HG02884 (cell line): ENCODE measurements at regions not wholly inside any gene's neighbourhood (a gene's known extent, or its start where the extent isn't known, plus 50 kb on each side); places are given as distances from the start of the nearest gene placed in this dataset.

Experiments
- ATAC-seq: cut with Tn5 transposase; IDR thresholded peaks from one replicate; pipeline ENCODE4 v1.9.1; 2021; ENCODE audit warnings: mild to moderate bottlenecking, moderate library complexity; ENCODE audit not compliant: unreplicated experiment

- ATAC-seq = no peak
Measured at GRCh38 chr20:39549733-39550132, 587.6 kb downstream of the DHX35 start.

DNA sequence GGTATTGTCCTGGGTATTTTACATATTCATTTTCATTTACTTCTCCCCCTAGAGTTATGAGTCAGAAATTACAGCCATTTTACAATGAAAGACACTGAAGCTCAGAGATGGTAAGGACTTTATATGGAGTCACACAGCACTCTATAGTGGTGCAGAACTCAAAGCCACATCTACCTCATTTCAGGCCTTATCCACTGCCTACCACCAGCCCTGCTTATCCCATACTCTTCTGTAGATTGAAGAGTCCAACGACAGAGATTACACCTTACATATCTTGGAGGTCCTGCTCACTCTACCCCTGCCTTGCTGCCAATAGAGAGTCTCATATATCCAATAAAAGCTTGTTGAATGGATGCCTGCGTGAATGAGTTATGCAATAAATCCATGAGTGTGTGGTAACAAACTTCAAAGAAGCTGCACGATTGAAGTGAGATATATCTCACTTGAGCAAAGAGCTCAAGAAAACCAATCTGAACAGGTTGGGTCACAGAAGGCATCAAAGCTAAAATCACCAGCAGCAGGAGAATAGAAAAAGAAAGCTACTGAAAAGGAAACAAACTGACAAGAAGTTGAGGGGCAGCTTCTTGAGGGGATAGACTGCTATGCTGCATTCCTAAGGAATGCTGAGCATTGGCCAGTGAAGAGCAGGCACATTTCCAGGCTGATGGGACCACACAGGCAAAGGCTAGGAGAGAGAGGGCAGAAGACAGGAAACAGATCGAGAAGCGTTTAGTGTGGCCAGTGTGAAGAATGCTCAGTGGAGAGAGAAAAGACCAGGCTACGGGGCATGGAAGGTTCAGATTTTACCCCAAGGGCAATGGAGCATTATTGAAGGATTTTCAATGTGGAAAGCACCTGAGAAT is 585.6 kb downstream of the DHX35 start:
- ATAC-seq = no peak

- no peak for ATAC-seq
Measured at GRCh38 chr20:39541136-39541803, 579.1 kb downstream of the DHX35 start.

GRCh38 chr20:39538317-39538716 is 576.2 kb downstream of the DHX35 start:
- no peak for ATAC-seq

GRCh38 chr20:39535301-39535700 is 573.2 kb downstream of the DHX35 start:
- ATAC-seq = no peak

GRCh38 chr20:39534846-39535245 is 572.7 kb downstream of the DHX35 start:
- ATAC-seq = no peak

GRCh38 chr20:39533858-39534257 is 571.7 kb downstream of the DHX35 start:
- no peak for ATAC-seq

DNA sequence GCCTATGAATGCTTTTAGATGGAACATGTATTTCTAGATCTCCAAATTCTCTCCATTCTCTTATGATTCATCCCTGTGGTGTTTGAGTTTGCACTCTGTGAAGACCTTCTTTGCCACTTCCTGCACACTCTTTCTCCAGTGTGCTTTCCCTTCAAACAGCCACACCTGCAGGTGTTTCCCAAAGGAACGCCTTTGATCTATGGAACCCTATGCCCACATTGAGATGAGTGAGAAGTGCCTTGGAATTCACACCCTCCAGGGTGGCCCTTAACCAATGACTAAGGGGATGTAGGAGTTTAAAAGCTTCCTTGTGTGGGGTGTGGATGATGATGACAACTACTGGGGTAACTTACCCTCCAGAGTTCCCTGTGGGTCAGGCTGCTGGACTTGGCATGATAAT is 570.1 kb downstream of the DHX35 start:
- no peak for ATAC-seq

DNA sequence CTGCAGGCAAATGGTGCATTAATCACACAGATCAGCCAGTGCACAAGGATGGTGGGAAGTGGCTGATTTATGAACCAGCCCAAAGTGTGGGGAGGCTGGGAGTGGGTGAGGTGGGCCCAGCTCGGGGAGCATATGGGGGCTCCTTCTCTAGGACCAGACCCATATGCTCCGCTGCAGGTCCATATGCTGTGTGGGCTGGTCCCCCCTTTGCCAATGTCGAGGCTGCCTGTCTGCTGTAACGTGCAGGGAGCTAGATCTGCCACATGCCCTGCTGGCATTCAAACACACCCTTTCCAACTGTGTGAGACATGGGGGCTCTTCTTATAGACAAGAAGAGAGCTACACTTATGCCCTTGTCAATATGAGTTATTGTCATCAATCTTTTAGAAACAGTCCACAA is 566.3 kb downstream of the DHX35 start:
- no peak for ATAC-seq

GRCh38 chr20:39524371-39524911 is 562.3 kb downstream of the DHX35 start:
- ATAC-seq = no peak

- no peak for ATAC-seq
Measured at GRCh38 chr20:39523405-39523804, 561.3 kb downstream of the DHX35 start.

DNA sequence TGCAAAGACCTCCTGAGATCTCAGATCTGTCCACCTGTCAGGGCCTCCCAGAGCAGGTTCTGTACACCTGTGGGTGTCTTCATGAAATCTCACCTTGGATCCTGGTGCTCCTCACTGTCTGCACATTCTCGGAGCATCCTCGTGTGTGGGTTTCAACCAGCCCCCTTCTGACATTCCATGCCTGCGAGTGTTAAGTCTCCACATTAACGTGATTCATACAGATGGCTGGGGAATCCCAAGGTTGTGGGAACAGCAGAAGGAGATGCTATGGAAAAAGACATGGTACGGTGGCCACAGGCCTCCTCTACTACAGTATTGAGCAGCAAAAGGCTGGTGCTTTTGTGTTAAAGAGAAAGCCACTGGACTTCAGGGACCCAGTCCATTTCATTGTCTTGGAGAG is 556.5 kb downstream of the DHX35 start:
- no peak for ATAC-seq

DNA sequence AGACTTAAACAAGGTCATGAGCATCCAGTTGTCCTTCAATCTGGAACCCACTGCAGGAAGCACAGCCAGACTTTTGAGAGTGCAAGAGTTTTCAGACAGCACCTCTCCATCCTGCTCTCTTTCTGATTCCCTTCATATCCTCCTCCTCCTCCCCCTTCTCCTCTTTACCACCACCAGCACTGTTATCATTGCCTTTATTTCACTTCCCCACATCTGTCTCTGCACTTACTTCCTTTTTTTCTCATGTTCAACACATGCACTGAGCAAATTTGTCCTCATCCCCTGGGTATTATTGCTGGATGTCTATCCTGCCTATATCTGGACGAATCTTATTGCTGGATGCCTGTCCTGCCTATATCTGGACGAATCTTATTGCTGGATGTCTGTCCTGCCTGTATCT is 554.8 kb downstream of the DHX35 start:
- ATAC-seq = no peak

- no peak for ATAC-seq
Measured at GRCh38 chr20:39504710-39505094, 542.6 kb downstream of the DHX35 start.

DNA sequence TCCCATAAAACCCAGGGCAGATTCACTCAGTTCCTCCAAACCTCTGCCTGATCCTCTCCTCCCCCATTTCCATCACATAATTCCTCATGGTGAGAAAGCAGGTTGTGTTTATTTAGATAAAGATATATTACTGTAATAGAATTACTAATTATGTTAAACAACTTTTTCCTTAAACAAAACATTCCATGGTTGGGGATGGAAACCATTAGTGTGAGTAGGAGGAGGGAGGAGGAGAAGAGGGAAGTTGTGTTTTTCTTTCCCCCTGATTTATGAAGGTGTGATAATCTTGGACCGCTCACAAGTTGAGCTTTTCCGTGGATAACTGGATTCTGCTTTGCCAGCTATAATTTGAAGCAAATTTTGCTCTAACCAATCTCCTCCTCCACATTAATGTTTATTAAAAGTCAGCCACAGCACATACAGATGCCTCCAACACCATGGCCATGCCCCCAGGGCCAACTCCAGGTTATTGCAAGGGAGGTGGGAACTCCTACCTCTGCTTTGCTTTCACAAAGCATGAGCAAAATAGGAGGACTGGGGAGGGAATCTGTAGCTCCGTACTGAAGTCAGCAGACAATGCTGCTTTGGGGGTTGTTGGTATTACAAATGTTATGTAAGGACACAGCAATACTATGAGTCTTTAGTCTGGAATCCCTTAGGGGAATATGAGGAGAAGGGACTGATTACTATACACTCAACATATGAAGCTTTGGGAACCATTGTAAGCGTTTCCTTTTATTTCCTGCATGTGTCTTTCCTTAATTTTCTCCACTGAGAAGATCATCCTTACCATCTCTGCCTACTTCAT is 542.0 kb downstream of the DHX35 start:
- no peak for ATAC-seq

DNA sequence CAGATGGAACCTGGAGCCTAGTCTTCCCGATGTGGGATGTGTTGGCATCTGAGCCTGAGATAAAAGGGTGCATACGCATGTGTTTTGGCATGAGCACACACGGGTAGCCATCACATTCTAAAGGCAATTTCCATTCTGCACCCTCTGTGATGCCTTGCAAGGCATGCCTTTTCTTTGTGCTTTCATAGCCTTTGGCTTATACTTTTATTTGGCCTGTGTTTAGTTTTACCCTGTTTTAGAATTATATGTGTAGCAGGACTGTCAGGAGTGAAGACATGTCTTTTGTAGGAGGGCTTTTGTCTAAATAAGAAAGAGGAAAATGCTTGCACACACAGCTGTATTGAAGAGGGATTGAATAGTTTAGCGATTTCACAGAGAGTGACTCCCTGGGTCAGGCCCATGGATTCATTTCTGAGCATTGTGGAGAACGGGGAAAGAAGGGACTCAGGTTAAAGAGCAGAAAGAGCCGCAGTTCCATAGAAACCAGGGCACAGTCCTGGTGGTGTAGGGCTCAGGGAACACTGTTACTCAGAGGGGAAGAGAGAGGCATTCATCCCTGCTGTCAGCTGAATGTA is 530.2 kb downstream of the DHX35 start:
- ATAC-seq = no peak

GRCh38 chr20:39491711-39492110 is 529.6 kb downstream of the DHX35 start:
- no peak for ATAC-seq

DNA sequence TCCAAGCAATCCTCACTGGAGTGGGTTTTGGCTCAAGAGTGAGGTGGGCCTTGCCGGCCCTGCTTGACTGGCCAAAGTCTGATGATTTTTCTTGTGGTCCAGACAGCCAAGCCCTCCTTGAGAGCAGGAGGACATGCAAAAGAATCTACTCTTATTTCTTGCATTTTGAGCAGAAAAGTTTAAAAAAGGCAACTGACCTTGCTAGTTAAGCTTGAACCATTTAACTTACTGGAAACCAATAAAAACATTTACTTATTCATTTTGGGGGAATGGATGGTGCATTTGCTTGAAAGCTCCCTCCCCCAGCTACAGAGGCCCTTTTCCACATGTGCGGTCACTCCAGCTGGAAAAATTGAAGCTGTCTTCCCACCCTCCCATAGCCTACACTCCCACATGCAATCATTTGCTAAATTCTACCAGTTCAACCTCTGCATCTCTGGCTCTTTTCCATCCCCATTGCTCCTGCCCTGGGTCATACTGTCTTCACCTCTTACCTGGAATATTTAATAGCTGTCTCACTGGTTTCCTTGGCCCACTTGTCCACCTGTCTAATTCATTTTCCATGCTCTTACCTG is 527.9 kb downstream of the DHX35 start:
- ATAC-seq = no peak

GRCh38 chr20:39480276-39481043 is 518.3 kb downstream of the DHX35 start:
- ATAC-seq = no peak
